Psoas muscle (tissue), 7 donors: ENCODE measurements at regions not wholly inside any gene's neighbourhood (a gene's known extent, or its start where the extent isn't known, plus 50 kb on each side); places are given as distances from the start of the nearest gene placed in this dataset.

Experiments
- ATAC-seq, 4 donors: fragments of 200-7000 bp; cut with Tn5 transposase; one replicate each; pipeline ENCODE4 v1.9.1; 2020; ENCODE audit warnings: moderate library complexity in 3 of 4, mild to moderate bottlenecking in 2 of 4
- DNase-seq, 2 donors: peaks; one replicate each; pipeline ENCODE4 v3.0.0-alpha.2; 2020
- H3K27ac ChIP-seq: fragments of 200-600 bp; one replicate; pipeline ENCODE4 v1.8.0; 2022
- H3K27me3 ChIP-seq, 3 donors: fragments of 200-600 bp in 1 of 3; one replicate each; pipeline versions ENCODE4 v1.6.1 to v1.8.0; 2013 to 2022; ENCODE audit warnings: low read length in 2 of 3, mild to moderate bottlenecking in 2 of 3, moderate library complexity in 1 of 3; ENCODE audit not compliant: insufficient read depth in 3 of 3
- H3K36me3 ChIP-seq, 2 donors: fragments of 200-600 bp in 1 of 2; one replicate each; pipeline versions ENCODE4 v1.6.1 to v1.8.0; 2013 to 2022; ENCODE audit warnings: low read depth in 1 of 2, mild to moderate bottlenecking in 1 of 2, moderate library complexity in 1 of 2; ENCODE audit not compliant: insufficient read depth in 1 of 2
- H3K4me1 ChIP-seq: fragments of 200-600 bp; one replicate; pipeline ENCODE4 v1.8.0; 2022
- H3K4me3 ChIP-seq: fragments of 200-600 bp; one replicate; pipeline ENCODE4 v1.8.0; 2022; ENCODE audit warnings: mild to moderate bottlenecking
- H3K9me3 ChIP-seq: fragments of 200-600 bp; one replicate; pipeline ENCODE4 v1.8.0; 2022
- CTCF ChIP-seq: fragments of 200-600 bp; IDR thresholded peaks from one replicate; pipeline ENCODE4 v1.8.0; 2022; ENCODE audit warnings: antibody characterized with exemption
- WGBS, 3 donors: extraction: QIAGEN DNeasy Blood & Tissue Kit; methylation state at CpG; one replicate each; pipeline versions ENCODE4 v1.1.6 to v1.1.7; 2013; 5-methylcytosine and 5-hydroxymethylcytosine counted together
- intact Hi-C, 2 donors: fragments of 100-400 bp; cut with DNase I; formaldehyde crosslinking; loops; one replicate each; pipeline versions ENCODE4 v1.11.0 to v1.14.2; 2022
- donor health status: healthy with polysubstance abuse.
- donor health status: DM: no; HTN: no; CAD: no; lungs with moderate emphysema.
- donor health status: Bipolar disorder and iron deficiency.
- donor health status: healthy.
- donor health status: DM: yes; HTN: yes; CAD: no.
- donor health status: DM: no; HTN: no; CAD: no.
- donor health status: DM: yes; HTN: yes; CAD: no.

- no peak for DNase-seq
These were observed 161.8 kb downstream of the PSMG1 start for GRCh38 chr21:39021478-39021832.

GRCh38 chr21:39020751-39021477 is 162.3 kb downstream of the PSMG1 start:
- H3K27ac ChIP-seq, result no peak overlapping the region
- H3K27me3 ChIP-seq, result no peaks in the 10 kb centered on the region
- no peak overlapping the region for H3K4me3 ChIP-seq
- H3K36me3 ChIP-seq, result no peaks in the 10 kb centered on the region
- intact Hi-C loops, result loop anchor here in 1 of 2 donors (10.0 kb wide), 1 partner anchor 286 kb away; no protein-coding TSS in a partner anchor
- no peak for ATAC-seq
- WGBS, 3 donors, result 74 to 76% (median 74%) methylated on average over 17 of the region's 17 CpGs
- DNase-seq, result no peak
- no peak for TF ChIP-seq CTCF
- peaks cover 15% of the 10 kb centered on the region for H3K4me1 ChIP-seq
- H3K9me3 ChIP-seq, result no peaks in the 10 kb centered on the region

More at GRCh38 chr21:39021478-39021832, 161.8 kb downstream of the PSMG1 start:
- no peak for TF ChIP-seq CTCF
- H3K4me3 ChIP-seq, result no peak overlapping the region
- WGBS, 3 donors, result 84 to 90% (median 89%) methylated on average over 6 to 7 of the region's 7 CpGs
- no peak for ATAC-seq
- peaks cover 15% of the 10 kb centered on the region for H3K4me1 ChIP-seq
- H3K27me3 ChIP-seq, result no peaks in the 10 kb centered on the region
- H3K27ac ChIP-seq, result no peak overlapping the region
- H3K9me3 ChIP-seq, result no peaks in the 10 kb centered on the region
- intact Hi-C loops, result loop anchor here in 1 of 2 donors (10.0 kb wide), 1 partner anchor 287 kb away; no protein-coding TSS in a partner anchor
- no peaks in the 10 kb centered on the region for H3K36me3 ChIP-seq

GRCh38 chr21:39018730-39019129 is 164.5 kb downstream of the PSMG1 start:
- Histone ChIP-seq H3K4me3 (no peak overlapping the region), H3K9me3 (no peaks in the 10 kb centered on the region), H3K4me1 (peaks cover 15% of the 10 kb centered on the region), H3K36me3 (no peaks in the 10 kb centered on the region), H3K27ac (no peak overlapping the region), H3K27me3 (no peaks in the 10 kb centered on the region)
- no peak for TF ChIP-seq CTCF
- WGBS, 3 donors, result 46 to 92% (median 74%) methylated on average over 4 of the region's 4 CpGs
- DNase-seq (no peak), ATAC-seq (no peak)
- intact Hi-C loops, result no loop called here

- Histone ChIP-seq H3K36me3 (no peaks in the 10 kb centered on the region), H3K4me1 (no peaks in the 10 kb centered on the region), H3K27ac (no peak overlapping the region), H3K4me3 (no peak overlapping the region), H3K27me3 (no peaks in the 10 kb centered on the region), H3K9me3 (no peaks in the 10 kb centered on the region)
- 86 to 89% (median 88%) methylated on average over 4 of the region's 4 CpGs for WGBS, 3 donors
- ATAC-seq, result no peak
- DNase-seq, result no peak
- intact Hi-C loops, result no loop called here
- no peak for TF ChIP-seq CTCF
These were observed 166.4 kb downstream of the PSMG1 start for GRCh38 chr21:39016740-39017315.
